WTC11 (cell line): ENCODE measurements at regions not wholly inside any gene's neighbourhood (a gene's known extent, or its start where the extent isn't known, plus 50 kb on each side); places are given as distances from the start of the nearest gene placed in this dataset.

Source experiments
- CBFB ChIP-seq: sonication (generic); formaldehyde crosslinking; IDR thresholded peaks from 2 replicates; pipeline ENCODE4 v1.8.1; 2022; ENCODE audit warnings: mild to moderate bottlenecking, low read depth, missing genetic modification reagents
- E2F1 ChIP-seq: sonication (generic); formaldehyde crosslinking; IDR thresholded peaks from 2 replicates; pipeline ENCODE4 v1.8.0; 2022; ENCODE audit warnings: mild to moderate bottlenecking, missing genetic modification reagents
- ELF4 ChIP-seq: sonication (generic); formaldehyde crosslinking; IDR thresholded peaks from 2 replicates; pipeline ENCODE4 v1.8.1; 2022; ENCODE audit warnings: low read depth, mild to moderate bottlenecking, moderate library complexity, missing genetic modification reagents
- FOXP1 ChIP-seq: sonication (generic); formaldehyde crosslinking; IDR thresholded peaks from 2 replicates; pipeline ENCODE4 v1.8.0; 2022; ENCODE audit warnings: missing genetic modification reagents, mild to moderate bottlenecking, moderate library complexity, borderline replicate concordance
- TF ChIP-seq, protein P1 (sequence below): fragments of 200-600 bp; IDR thresholded peaks from 2 replicates; pipeline ENCODE4 v1.8.0; 2022; ENCODE audit warnings: antibody characterized with exemption

DNA sequence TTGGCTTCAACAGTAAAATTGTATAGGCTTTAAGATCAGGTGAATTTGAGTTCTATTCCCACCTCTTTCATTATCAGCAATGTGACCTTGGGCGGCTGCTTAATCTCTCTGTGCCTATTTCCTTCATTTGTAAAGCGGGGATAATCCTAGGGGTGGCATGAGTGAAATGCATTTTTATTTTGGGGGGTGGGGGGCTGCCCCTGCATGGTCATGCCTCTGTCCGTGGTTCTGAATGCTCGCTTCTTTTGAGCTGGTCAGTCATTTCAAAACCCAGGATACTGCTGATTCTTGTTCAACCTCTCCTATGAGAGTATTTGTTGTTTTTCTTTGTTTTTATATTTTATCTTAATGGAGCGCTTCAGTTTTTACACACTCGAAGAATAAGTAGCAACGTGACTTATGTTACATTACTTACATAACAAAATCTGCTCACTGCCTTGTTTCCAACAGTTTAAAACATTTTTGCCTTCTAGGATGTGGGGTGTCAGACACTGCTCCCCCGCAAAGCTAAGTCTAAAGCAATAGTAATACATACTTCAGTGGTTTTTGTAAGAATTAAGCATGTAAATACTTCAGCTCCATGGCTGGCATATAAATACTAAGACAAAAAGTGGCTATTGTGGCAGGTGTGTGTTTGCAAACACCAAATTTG is 152.6 kb upstream of the PELI1 start:
- TF ChIP-seq, protein P1, sequence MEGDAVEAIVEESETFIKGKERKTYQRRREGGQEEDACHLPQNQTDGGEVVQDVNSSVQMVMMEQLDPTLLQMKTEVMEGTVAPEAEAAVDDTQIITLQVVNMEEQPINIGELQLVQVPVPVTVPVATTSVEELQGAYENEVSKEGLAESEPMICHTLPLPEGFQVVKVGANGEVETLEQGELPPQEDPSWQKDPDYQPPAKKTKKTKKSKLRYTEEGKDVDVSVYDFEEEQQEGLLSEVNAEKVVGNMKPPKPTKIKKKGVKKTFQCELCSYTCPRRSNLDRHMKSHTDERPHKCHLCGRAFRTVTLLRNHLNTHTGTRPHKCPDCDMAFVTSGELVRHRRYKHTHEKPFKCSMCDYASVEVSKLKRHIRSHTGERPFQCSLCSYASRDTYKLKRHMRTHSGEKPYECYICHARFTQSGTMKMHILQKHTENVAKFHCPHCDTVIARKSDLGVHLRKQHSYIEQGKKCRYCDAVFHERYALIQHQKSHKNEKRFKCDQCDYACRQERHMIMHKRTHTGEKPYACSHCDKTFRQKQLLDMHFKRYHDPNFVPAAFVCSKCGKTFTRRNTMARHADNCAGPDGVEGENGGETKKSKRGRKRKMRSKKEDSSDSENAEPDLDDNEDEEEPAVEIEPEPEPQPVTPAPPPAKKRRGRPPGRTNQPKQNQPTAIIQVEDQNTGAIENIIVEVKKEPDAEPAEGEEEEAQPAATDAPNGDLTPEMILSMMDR, result no peak
- TF ChIP-seq CBFB (no peak), FOXP1 (no peak), ELF4 (CRISPR knock-in tag) (no peak), E2F1 (CRISPR knock-in tag) (no peak)
